ENCODE measurements at regions not wholly inside any gene's neighbourhood (a gene's known extent, or its start where the extent isn't known, plus 50 kb on each side); places are given as distances from the start of the nearest gene placed in this dataset.

- Histone ChIP-seq H4K20me1 (ENCODE audit: insufficient read depth) (no peaks in the 10 kb centered on the region), H3K27me3 (ENCODE audit: insufficient read depth, low read depth, low read length) (no peaks in the 10 kb centered on the region), H3K4me2 (ENCODE audit: low read length) (no peak overlapping the region), H3K79me2 (replicated peaks; ENCODE audit: insufficient read depth, low read length) (peaks cover 42% of the 10 kb centered on the region), H3K9me2 (ENCODE audit: insufficient read depth, low read length) (no peaks in the 10 kb centered on the region), H2AFZ (ENCODE audit: low read depth, low read length) (no peak overlapping the region), H3K27ac (ENCODE audit: low read length) (no peak overlapping the region), H3K9me3 (ENCODE audit: low read length) (no peaks in the 10 kb centered on the region), H3K36me3 (ENCODE audit: insufficient read depth, low read length) (no peaks in the 10 kb centered on the region), H3K9ac (ENCODE audit: low read length) (no peak overlapping the region), H3K4me3 (ENCODE audit: low read length) (no peak overlapping the region), H3F3A (ENCODE audit: insufficient read depth, low read length, poor library complexity, severe bottlenecking) (no peaks in the 10 kb centered on the region)
- no peak for TF ChIP-seq REST (IDR thresholded peaks at IDR 0.05; ENCODE audit: borderline replicate concordance)
- TF ChIP-seq EP300 (conservative IDR thresholded peaks at IDR 0.05; ENCODE audit: poor library complexity, severe bottlenecking) = no peak
- no peak for TF ChIP-seq SMC3 (conservative IDR thresholded peaks at IDR 0.05; ENCODE audit: poor library complexity)
- TF ChIP-seq EZH2 (IDR thresholded peaks at IDR 0.05; ENCODE audit: borderline replicate concordance, insufficient read depth, low read length, poor library complexity, severe bottlenecking) = no peak
- no peak for TF ChIP-seq TAF1 (IDR thresholded peaks at IDR 0.05; ENCODE audit: low read depth)
- TF ChIP-seq POLR2AphosphoS5 (IDR thresholded peaks at IDR 0.05) = no peak
- TF ChIP-seq RAD21 (conservative IDR thresholded peaks at IDR 0.05) = no peak
- TF ChIP-seq CTCF (IDR thresholded peaks at IDR 0.05; ENCODE audit: poor library complexity, severe bottlenecking) = no peak
- no peak for TF ChIP-seq MXI1 (conservative IDR thresholded peaks at IDR 0.05; ENCODE audit: poor library complexity, severe bottlenecking)
Measured at GRCh38 chr13:74009100-74009668, 125.0 kb downstream of the KLF12 start.

- TF ChIP-seq TAF1 (IDR thresholded peaks at IDR 0.05; ENCODE audit: low read depth) = no peak
- no peaks in the 10 kb centered on the region for H3K9me2 ChIP-seq (ENCODE audit: insufficient read depth, low read length)
Measured at GRCh38 chr13:74006666-74007065, 127.5 kb downstream of the KLF12 start.

More at GRCh38 chr13:74006666-74007065, 127.5 kb downstream of the KLF12 start:
- Histone ChIP-seq H3K4me3 (ENCODE audit: low read length) (no peak overlapping the region), H4K20me1 (ENCODE audit: insufficient read depth) (no peaks in the 10 kb centered on the region), H3F3A (ENCODE audit: insufficient read depth, low read length, poor library complexity, severe bottlenecking) (no peaks in the 10 kb centered on the region), H3K9ac (ENCODE audit: low read length) (no peak overlapping the region), H3K79me2 (replicated peaks; ENCODE audit: insufficient read depth, low read length) (peaks cover 33% of the 10 kb centered on the region), H3K9me3 (ENCODE audit: low read length) (no peaks in the 10 kb centered on the region), H2AFZ (ENCODE audit: low read depth, low read length) (no peak overlapping the region), H3K27me3 (ENCODE audit: insufficient read depth, low read depth, low read length) (no peaks in the 10 kb centered on the region), H3K27ac (ENCODE audit: low read length) (no peak overlapping the region), H3K36me3 (ENCODE audit: insufficient read depth, low read length) (no peaks in the 10 kb centered on the region), H3K4me2 (ENCODE audit: low read length) (no peak overlapping the region)

Measured in neural cell (in vitro differentiated cells).